ENCODE measurements at regions not wholly inside any gene's neighbourhood (a gene's known extent, or its start where the extent isn't known, plus 50 kb on each side); places are given as distances from the start of the nearest gene placed in this dataset.

DNA sequence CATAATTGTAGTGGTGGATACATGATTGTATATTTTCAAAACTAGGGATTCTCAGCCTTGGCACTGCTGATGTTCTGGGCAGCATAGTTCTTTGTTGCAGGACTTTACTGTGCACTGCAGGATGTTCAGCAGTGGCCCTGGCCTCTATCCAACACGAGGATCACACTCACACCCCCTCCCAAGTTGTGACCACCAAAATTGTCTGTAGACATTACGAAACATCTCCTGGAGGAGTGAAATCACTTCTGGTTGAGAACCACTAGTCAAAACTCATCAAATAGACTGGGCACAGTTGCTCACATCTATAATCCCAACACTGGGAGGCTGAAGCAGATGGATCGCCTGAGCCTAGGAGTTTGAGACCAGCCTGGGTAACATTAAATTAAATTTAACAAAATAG, 123.1 kb upstream of the CDYL start:
- no peak for ATAC-seq (replicated peaks)
- no peaks in the 10 kb centered on the region for H3K36me3 Mint-ChIP-seq (ENCODE audit: low read depth)
- no peaks in the 10 kb centered on the region for H3K4me1 Mint-ChIP-seq
- H3K4me3 Mint-ChIP-seq, result no peak overlapping the region
- peaks cover 16% of the 10 kb centered on the region for H3K27me3 Mint-ChIP-seq
- H3K9me3 Mint-ChIP-seq, result no peaks in the 10 kb centered on the region
- no peak overlapping the region for H3K27ac Mint-ChIP-seq

DNA sequence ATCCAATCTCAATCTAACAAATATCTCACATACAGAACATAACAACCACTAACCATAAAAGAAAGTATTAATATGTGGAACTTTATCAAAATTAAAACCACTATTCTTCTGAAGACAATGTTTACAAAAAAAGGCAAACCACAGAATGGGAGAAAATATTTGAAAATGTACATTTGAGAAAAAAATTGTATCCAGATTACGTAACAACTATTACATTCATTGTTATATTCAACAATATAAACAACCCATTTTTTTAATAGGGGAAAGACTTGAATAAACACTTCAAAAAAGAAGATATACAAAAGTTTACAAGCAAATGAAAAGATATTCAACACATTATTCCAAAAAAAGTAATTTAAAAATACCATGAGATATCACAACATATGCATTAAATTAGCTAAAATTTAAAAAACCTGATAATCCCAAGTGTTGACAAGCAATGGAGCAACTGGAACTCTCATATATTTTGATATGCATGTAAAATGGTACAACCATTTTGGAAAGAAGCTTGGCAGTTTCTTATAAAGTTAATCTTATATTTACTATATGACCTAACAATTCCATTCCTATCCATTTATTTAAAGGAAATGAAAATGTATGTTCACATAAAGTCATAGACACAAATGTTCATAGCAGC, 124.3 kb upstream of the CDYL start:
- H3K4me3 Mint-ChIP-seq, result no peak overlapping the region
- peaks cover 18% of the 10 kb centered on the region for H3K27me3 Mint-ChIP-seq
- no peak overlapping the region for H3K27ac Mint-ChIP-seq
- no peak for ATAC-seq (replicated peaks)
- no peaks in the 10 kb centered on the region for H3K4me1 Mint-ChIP-seq
- H3K36me3 Mint-ChIP-seq (ENCODE audit: low read depth), result no peaks in the 10 kb centered on the region
- H3K9me3 Mint-ChIP-seq, result no peaks in the 10 kb centered on the region

DNA sequence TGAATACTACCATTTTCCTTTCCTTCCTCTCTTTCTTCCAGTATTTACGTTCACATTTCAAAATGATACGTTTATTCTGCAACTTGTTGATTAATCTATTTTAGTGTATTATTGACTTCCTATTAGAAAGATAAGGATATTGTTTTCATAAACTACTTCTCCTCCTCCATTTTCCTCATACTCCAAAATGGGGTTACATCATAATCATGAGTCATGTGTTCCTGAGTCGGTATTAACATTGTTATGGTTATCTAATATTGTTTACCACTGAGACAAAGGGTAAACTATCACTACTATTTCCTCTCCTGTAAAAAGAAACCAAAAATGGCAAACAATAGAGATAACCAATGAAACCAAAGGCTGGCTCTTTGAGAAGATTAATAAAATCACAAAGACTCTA, 126.5 kb upstream of the CDYL start:
- H3K27ac Mint-ChIP-seq, result no peak overlapping the region
- H3K4me1 Mint-ChIP-seq, result no peaks in the 10 kb centered on the region
- no peak for ATAC-seq (replicated peaks)
- H3K4me3 Mint-ChIP-seq, result no peak overlapping the region
- H3K9me3 Mint-ChIP-seq, result no peaks in the 10 kb centered on the region
- H3K27me3 Mint-ChIP-seq, result peaks cover 22% of the 10 kb centered on the region
- no peaks in the 10 kb centered on the region for H3K36me3 Mint-ChIP-seq (ENCODE audit: low read depth)

DNA sequence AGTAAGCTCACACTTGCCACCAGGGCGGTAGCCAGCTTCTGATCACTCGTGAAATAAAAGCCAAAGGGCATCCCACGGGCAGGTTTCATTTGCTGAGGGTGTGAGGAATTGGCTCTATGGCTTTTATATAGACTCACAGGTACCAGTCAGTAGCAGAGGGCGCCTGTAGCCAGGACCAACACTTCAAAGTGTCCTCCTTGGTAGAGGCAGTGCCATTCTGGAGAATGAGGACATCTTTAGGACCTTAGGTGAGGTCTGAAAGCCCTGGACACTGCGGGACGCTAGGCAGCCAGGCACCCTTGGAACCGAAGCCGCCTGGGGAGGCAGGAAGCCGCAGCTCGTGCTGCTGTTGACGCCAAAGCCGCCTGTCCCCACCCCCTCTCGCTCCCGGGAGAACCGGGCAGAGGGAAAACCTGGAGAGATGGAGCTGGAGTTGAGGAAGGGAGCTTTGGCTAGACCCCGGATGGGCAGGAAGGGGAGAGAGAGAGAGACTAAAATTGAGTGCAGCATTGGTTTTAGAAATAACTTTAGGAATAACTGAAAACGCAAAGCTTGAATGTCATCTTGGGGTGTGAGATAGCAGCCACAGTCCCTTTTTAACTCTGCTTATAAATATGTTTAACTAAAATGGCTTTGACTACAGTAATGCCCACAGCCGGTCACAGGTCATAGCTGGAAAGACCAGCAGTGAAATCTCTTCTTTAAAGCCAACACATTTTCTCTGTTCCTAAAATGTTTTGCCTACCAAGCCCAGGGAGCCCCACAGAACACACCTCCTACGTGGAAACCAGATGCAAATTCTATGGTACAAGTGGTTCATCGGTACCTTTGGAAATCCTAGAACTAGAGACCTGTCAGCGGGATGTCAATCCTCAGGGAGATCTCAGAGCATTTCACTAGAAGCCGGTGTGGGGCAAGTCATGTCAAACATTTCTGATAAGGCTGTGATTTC, 128.5 kb upstream of the CDYL start:
- ATAC-seq (replicated peaks), result peak; percentile 23
- no peaks in the 10 kb centered on the region for H3K36me3 Mint-ChIP-seq (ENCODE audit: low read depth)
- H3K4me1 Mint-ChIP-seq, result no peaks in the 10 kb centered on the region
- peaks cover 31% of the 10 kb centered on the region for H3K27me3 Mint-ChIP-seq
- peak overlapping the region; percentile 63 for H3K4me3 Mint-ChIP-seq
- no peaks in the 10 kb centered on the region for H3K9me3 Mint-ChIP-seq
- H3K27ac Mint-ChIP-seq, result no peak overlapping the region

DNA sequence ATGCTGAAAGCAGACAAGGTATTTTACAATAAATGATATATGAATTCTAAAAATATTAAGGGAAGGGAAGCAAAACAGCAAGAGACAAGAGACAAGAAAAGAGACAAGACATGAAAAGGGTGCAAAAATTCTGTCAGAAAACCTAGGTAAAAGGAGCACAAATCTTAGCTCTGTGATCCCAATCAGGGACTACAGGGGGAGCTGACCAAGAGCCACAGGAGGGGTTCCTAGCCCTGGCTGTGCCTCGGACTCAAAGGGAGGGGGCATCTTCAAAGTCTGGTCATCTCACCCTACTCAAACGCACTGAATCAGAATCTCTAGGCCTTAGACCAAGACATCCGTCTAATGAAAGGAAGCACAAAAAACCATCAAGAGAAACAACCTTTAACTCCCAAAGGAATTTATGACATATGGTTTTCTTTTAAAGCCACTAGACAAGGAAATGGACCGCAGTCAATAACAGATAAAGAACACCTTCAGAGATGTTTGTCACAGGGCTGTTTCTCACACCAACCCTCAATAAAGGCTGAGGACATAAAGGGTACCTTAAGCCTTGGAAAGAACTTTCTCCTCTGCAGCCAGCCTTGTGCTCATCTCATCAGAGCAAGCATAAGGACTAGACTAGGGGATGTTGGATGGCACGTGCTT, 130.4 kb upstream of the CDYL start:
- H3K4me3 Mint-ChIP-seq, result no peak overlapping the region
- peaks cover 31% of the 10 kb centered on the region for H3K27me3 Mint-ChIP-seq
- H3K4me1 Mint-ChIP-seq, result no peaks in the 10 kb centered on the region
- H3K9me3 Mint-ChIP-seq, result no peaks in the 10 kb centered on the region
- no peaks in the 10 kb centered on the region for H3K36me3 Mint-ChIP-seq (ENCODE audit: low read depth)
- H3K27ac Mint-ChIP-seq, result no peak overlapping the region
- ATAC-seq (replicated peaks), result no peak

DNA sequence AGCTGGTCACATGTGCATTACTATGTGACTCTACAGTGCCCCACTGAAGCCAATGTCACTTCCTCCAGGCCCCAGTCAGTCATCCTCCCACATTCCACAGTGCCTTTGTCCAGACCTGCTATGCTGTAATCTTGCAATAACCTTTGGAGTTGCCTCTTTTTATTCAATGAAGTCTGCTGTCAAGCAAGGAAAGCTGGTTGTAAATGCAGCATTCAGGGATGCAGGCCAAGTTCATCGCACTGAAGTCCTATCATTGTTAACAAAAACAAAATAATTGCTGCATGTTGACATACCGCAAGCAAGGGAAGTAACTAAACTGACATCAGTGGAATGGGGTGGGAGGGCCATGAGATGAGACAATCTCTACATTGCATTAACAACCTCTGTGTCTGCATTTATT, 131.2 kb upstream of the CDYL start:
- H3K9me3 Mint-ChIP-seq, result no peaks in the 10 kb centered on the region
- no peaks in the 10 kb centered on the region for H3K36me3 Mint-ChIP-seq (ENCODE audit: low read depth)
- no peak overlapping the region for H3K27ac Mint-ChIP-seq
- peaks cover 35% of the 10 kb centered on the region for H3K27me3 Mint-ChIP-seq
- H3K4me3 Mint-ChIP-seq, result no peak overlapping the region
- ATAC-seq (replicated peaks), result no peak
- H3K4me1 Mint-ChIP-seq, result no peaks in the 10 kb centered on the region

DNA sequence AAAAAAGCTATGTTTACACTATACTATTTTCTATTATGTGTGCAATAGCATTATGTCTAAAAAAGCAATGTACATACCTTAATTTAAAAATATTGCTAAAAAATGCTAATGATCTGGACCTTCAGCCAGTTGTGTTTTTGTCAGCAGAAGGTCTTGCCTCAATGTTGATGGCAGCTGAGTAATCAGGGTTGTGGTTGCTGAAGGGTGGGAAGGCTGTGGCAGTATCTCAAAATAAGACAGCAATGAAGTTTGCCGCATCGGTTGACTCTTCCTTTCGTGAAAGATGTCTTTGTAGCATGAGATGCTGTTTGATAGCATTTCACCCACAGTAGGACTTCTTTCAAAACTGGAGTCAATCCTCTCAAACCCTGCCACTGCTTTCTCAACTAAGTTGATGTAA, 134.7 kb upstream of the CDYL start:
- Mint-ChIP-seq H3K36me3 (ENCODE audit: low read depth) (no peaks in the 10 kb centered on the region), H3K4me3 (no peak overlapping the region), H3K4me1 (no peaks in the 10 kb centered on the region), H3K27ac (no peak overlapping the region), H3K27me3 (peaks cover 34% of the 10 kb centered on the region), H3K9me3 (no peaks in the 10 kb centered on the region)
- no peak for ATAC-seq (replicated peaks)

DNA sequence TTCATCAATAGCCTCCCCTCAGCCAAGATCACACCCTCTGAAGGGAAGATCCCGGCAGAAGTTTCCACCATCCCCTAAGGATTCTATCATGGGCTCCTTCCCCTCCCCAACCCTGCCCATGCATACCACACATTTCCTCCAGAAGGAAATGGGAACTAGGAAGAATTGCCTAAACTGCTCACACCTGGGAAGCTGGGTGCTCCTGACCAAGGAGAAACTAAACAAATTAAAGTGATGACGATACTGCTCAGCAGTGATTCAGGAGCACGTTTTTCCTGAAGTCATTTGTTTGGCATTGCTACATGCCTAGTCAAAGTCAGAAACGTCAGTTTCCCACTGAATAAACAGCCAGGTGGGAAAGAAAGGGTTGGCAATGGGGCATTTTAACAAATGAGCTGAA, 136.1 kb upstream of the CDYL start:
- Mint-ChIP-seq H3K4me3 (no peak overlapping the region), H3K4me1 (no peaks in the 10 kb centered on the region)

DNA sequence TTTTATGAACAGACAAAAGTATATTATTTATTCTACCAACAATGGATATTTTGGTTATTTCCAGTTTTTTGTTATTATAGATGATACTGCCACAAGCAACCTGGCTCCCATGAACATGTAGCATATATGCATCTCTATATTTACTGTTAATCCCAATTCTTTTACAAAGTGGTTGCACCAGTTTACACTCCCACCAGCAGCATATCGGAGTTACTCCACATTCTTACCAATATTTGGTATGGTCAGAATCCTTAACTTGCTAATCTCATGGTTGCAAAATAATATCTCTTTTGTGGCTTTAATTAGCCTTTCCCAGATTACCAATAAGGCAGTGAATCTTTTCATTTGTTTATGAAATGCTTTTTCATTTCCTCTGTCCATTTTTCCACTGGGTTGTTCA, 137.6 kb upstream of the CDYL start:
- H3K27me3 Mint-ChIP-seq, result peaks cover 25% of the 10 kb centered on the region
- no peaks in the 10 kb centered on the region for H3K4me1 Mint-ChIP-seq
- H3K36me3 Mint-ChIP-seq (ENCODE audit: low read depth), result no peaks in the 10 kb centered on the region
- H3K4me3 Mint-ChIP-seq, result no peak overlapping the region
- H3K9me3 Mint-ChIP-seq, result no peaks in the 10 kb centered on the region
- H3K27ac Mint-ChIP-seq, result peak overlapping the region; percentile 31
- ATAC-seq (replicated peaks), result no peak

More for the DNA sequence above, 136.1 kb upstream of the CDYL start:
- Mint-ChIP-seq H3K27ac (no peak overlapping the region), H3K9me3 (no peaks in the 10 kb centered on the region), H3K36me3 (ENCODE audit: low read depth) (no peaks in the 10 kb centered on the region), H3K27me3 (peaks cover 31% of the 10 kb centered on the region)
- no peak for ATAC-seq (replicated peaks)

DNA sequence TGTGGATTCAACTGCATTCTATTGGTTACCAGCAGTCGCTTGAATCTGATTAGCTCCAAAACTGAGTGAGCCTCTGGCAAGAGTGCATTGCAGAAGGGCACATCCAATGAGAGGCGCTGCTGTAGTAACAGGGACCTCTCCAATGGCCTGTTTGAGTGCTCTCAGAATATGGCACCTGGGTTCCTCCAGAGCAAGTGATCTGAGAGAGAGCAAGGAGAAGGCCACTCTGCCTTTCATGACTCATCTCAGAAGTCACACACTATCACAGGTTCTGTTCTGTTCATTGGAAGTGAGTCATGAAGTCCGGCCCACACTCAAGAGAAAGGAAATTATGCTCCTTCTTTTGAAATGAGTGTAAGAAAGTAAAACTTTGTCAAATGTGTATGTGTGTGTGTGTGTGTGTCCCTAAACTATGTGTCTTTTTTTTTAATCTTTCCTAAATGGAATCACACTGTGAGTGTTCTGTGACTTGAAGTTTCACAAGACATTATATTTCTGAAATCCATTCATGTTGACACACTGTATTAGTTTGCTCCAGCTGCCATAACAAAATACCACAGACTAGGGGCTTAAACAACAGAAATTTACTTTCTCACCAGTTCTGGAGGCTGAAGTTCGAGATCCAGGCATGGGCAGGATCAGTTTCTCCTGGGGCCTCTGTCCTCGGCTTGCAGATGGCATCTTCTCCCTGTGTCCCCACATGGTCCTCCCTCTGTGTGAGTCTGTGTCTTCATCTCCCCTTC, 138.3 kb upstream of the CDYL start:
- peak; percentile 99 for ATAC-seq (replicated peaks)
- Mint-ChIP-seq H3K4me3 (peak overlapping the region; percentile 3), H3K9me3 (no peaks in the 10 kb centered on the region), H3K4me1 (no peaks in the 10 kb centered on the region), H3K36me3 (ENCODE audit: low read depth) (no peaks in the 10 kb centered on the region), H3K27me3 (peaks cover 19% of the 10 kb centered on the region), H3K27ac (peak overlapping the region; percentile 31)

DNA sequence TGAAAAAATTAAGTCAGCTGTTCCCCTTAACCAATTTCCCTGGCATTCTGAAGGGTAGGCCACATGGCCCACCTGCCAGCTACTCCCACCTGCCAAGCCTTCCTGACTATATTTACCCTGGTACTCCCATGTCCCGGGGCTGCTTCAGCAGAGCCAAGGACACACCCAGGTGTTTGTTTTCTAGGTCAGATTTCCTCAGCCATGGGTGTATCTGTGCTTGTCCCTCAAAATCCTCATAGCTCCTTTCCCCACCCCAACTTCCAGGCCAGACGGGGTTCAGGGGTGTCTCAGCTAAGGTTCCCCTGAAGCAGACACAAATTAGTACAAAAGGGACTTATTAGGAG, 139.4 kb upstream of the CDYL start:
- Mint-ChIP-seq H3K4me3 (no peak overlapping the region), H3K36me3 (ENCODE audit: low read depth) (no peaks in the 10 kb centered on the region), H3K4me1 (no peaks in the 10 kb centered on the region), H3K27me3 (peaks cover 17% of the 10 kb centered on the region), H3K27ac (peak overlapping the region; percentile 25), H3K9me3 (no peaks in the 10 kb centered on the region)
- no peak for ATAC-seq (replicated peaks)

DNA sequence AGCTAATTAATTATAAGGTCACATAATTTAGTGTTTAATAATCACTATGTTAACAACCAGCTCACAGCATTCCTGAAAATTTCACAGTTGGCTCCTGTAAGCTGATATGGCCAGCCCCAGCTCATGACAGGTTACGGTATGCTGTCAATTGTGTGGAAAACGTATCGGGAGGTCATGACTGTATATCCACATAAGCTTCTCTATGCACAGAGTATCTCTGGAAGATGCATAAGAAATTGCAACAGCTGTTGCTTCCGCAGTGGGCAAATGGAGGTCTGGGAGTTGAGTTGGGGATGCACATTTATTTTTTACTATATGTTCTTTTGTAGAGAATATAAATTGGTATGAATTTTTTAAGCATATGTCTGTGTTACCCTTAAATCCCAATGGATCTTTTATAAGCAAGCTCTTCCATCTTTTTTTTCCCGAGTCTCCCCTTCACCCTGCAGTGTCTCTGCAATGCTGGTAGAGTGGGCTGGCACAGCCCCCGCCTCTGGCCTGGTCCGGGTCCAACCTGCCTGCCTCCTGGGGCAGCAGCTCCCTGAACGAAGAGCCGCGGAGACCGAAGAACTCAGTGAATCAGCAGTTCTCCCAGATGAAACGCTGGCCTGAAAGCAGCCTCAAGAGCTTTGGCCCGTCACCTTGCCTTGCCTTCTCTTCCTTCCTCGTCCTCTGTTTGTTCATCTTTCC, 139.9 kb upstream of the CDYL start:
- Mint-ChIP-seq H3K9me3 (no peaks in the 10 kb centered on the region), H3K4me1 (no peaks in the 10 kb centered on the region), H3K27me3 (peaks cover 17% of the 10 kb centered on the region), H3K27ac (peak overlapping the region; percentile 25), H3K36me3 (ENCODE audit: low read depth) (no peaks in the 10 kb centered on the region), H3K4me3 (no peak overlapping the region)
- no peak for ATAC-seq (replicated peaks)

DNA sequence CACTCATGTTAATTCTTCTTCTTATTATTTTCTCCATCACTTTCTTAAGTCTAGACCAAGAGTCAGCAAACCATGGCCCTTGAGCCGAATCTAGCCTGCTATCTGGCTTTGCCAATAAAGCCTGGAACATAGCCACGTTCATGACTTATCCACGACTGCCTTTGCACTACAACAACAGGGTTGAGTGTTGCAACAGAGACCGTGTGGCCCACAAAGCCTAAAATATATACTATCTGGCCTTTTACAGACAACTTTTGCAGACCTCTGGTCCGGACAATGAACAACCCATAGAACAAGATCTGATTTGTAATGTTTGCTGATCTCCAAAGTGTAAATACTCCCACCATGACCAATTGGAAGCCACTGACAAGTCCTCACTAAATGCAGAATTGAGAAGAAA, 140.5 kb upstream of the CDYL start:
- no peak overlapping the region for H3K4me3 Mint-ChIP-seq
- no peaks in the 10 kb centered on the region for H3K4me1 Mint-ChIP-seq
- H3K27me3 Mint-ChIP-seq, result peaks cover 17% of the 10 kb centered on the region
- no peak for ATAC-seq (replicated peaks)
- H3K27ac Mint-ChIP-seq, result no peak overlapping the region
- no peaks in the 10 kb centered on the region for H3K36me3 Mint-ChIP-seq (ENCODE audit: low read depth)
- peaks cover 2% of the 10 kb centered on the region for H3K9me3 Mint-ChIP-seq

DNA sequence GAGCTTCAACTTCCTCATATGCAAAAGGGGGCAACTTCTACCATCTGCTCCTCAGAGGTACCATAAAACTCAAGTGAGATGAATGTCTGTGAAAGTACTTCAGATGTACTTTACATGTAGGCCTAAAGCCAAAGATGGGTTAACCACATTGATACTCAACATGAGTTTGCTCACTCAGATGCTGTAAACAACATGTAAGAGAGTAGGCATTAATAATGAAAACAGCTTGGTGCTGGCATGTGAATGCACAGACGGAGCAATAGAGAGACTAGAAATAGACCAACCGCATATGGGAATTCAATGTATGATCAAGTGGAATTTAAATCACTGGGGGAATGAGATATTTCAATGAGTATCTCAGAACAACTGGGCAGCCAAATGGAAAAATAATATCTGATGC, 143.8 kb upstream of the CDYL start:
- ATAC-seq (replicated peaks), result no peak
- Mint-ChIP-seq H3K9me3 (peaks cover 10% of the 10 kb centered on the region), H3K27me3 (peaks cover 3% of the 10 kb centered on the region), H3K36me3 (ENCODE audit: low read depth) (no peaks in the 10 kb centered on the region), H3K27ac (no peak overlapping the region), H3K4me3 (no peak overlapping the region), H3K4me1 (no peaks in the 10 kb centered on the region)

Measured in activated T-helper 17 cell treated with anti-CD3 and anti-CD28 coated beads, Interleukin-2, amount 50 U/mL, for 72 hours (primary cell).